H1 (cell line): ENCODE measurements at regions not wholly inside any gene's neighbourhood (a gene's known extent, or its start where the extent isn't known, plus 50 kb on each side); places are given as distances from the start of the nearest gene placed in this dataset.

ENCODE experiments used
- CTCF ChIA-PET: fragments of 300-600 bp; sonication (Branson Sonifier 250); formaldehyde crosslinking; loops from one replicate; lab custom pipeline; 2021; ENCODE audit not compliant: partially characterized antibody; lab: Charles Lee
- POLR2A ChIA-PET: fragments of 300-600 bp; sonication (Branson Sonifier 250); formaldehyde crosslinking; loops from one replicate; lab custom pipeline; 2021; ENCODE audit warnings: inconsistent platforms; ENCODE audit not compliant: partially characterized antibody; lab: Charles Lee
- DNase-seq, 2 experiments: peaks; one replicate each; pipeline versions ENCODE4 v3.0.0 to v3.0.0-alpha.2; 2010 to 2022; ENCODE audit warnings: low spot score in 2 of 2, low read depth in 1 of 2, mixed read lengths in 1 of 2
- FAIRE-seq: peaks from 2 replicates; lab custom pipeline; 2011; peaks lifted over from hg19 to GRCh38; lab: Jason Lieb, UNC
- H2AFZ ChIP-seq: 2 replicates; pipeline ENCODE4 v1.8.1; 2012; ENCODE audit warnings: low read length, inconsistent platforms
- H2AK5ac ChIP-seq: 2 replicates; pipeline ENCODE4 v1.6.1; 2013; ENCODE audit warnings: low read depth, low read length
- H2BK120ac ChIP-seq: replicated peaks from 2 replicates; pipeline ENCODE3; 2013; ENCODE audit warnings: low read depth, low read length, inconsistent platforms
- H2BK12ac ChIP-seq: 2 replicates; pipeline ENCODE4 v1.6.1; 2013; ENCODE audit warnings: low read depth, low read length
- H2BK15ac ChIP-seq: 2 replicates; pipeline ENCODE4 v1.6.1; 2013; ENCODE audit warnings: low read length
- H2BK20ac ChIP-seq: 2 replicates; pipeline ENCODE4 v1.6.1; 2013; ENCODE audit warnings: low read length
- H2BK5ac ChIP-seq: 2 replicates; pipeline ENCODE4 v1.6.1; 2013; ENCODE audit warnings: low read depth, low read length
- H3K14ac ChIP-seq: 2 replicates; pipeline ENCODE4 v1.6.1; 2013; ENCODE audit warnings: inconsistent platforms; ENCODE audit not compliant: insufficient read length
- H3K18ac ChIP-seq: 2 replicates; pipeline ENCODE4 v1.6.1; 2013; ENCODE audit warnings: low read length; ENCODE audit errors: extremely low read depth
- H3K23ac ChIP-seq: 2 replicates; pipeline ENCODE4 v1.6.1; 2013; ENCODE audit warnings: inconsistent platforms; ENCODE audit not compliant: insufficient read length
- H3K23me2 ChIP-seq: 2 replicates; pipeline ENCODE4 v1.6.1; 2013; ENCODE audit warnings: low read depth, low read length
- H3K27ac ChIP-seq: 2 replicates; pipeline ENCODE4 v1.6.1; 2011; ENCODE audit warnings: low read depth, low read length, inconsistent platforms
- H3K27me3 ChIP-seq, 4 experiments: replicated peaks in 1 of 4; 1 replicate in 1 of 4; 2 replicates in 3 of 4; pipeline versions ENCODE4 v1.6.1 to v1.8.1; 2011 to 2013; ENCODE audit warnings: low read length in 3 of 4, mild to moderate bottlenecking in 3 of 4, inconsistent platforms in 2 of 4, mixed read lengths in 2 of 4, moderate library complexity in 1 of 4; ENCODE audit not compliant: control insufficient read depth in 3 of 4, insufficient read depth in 3 of 4; ENCODE audit errors: extremely low read depth in 1 of 4
- H3K36me3 ChIP-seq, 4 experiments: 2 replicates each; pipeline versions ENCODE4 v1.6.1 to v1.8.1; 2011 to 2013; ENCODE audit warnings: mild to moderate bottlenecking in 4 of 4, low read length in 3 of 4, moderate library complexity in 2 of 4, control low read depth in 1 of 4, inconsistent platforms in 1 of 4; ENCODE audit not compliant: insufficient read depth in 4 of 4, control insufficient read depth in 2 of 4
- H3K4ac ChIP-seq: replicated peaks from 2 replicates; pipeline ENCODE3; 2013; ENCODE audit warnings: low read length, low read depth, mixed read lengths, inconsistent platforms; ENCODE audit not compliant: insufficient read length
- H3K4me1 ChIP-seq, 4 experiments: replicated peaks in 1 of 4; 1 replicate in 1 of 4; 2 replicates in 3 of 4; pipeline versions ENCODE4 v1.6.1 to v1.8.1; 2011 to 2013; ENCODE audit warnings: low read length in 3 of 4, inconsistent platforms in 2 of 4, mixed read lengths in 1 of 4; ENCODE audit not compliant: insufficient read depth in 4 of 4, control insufficient read depth in 3 of 4
- H3K4me2 ChIP-seq, 2 experiments: 2 replicates each; pipeline versions ENCODE4 v1.6.1 to v1.8.1; 2011 to 2013; ENCODE audit warnings: low read depth in 2 of 2, low read length in 2 of 2, control low read depth in 1 of 2, inconsistent platforms in 1 of 2, mild to moderate bottlenecking in 1 of 2; ENCODE audit not compliant: insufficient read depth in 1 of 2
- H3K4me3 ChIP-seq, 4 experiments: fragments of 200-600, 300-600 bp in 1 of 4; sonication (generic), shearing (Covaris generic), sonication (Bioruptor Twin) in 1 of 4; 2 replicates each; pipeline versions ENCODE4 v1.5.1 to v1.8.1; 2011 to 2016; ENCODE audit warnings: low read length in 4 of 4, low read depth in 3 of 4, control low read depth in 2 of 4, inconsistent platforms in 2 of 4, mild to moderate bottlenecking in 2 of 4, mixed read lengths in 1 of 4, moderate library complexity in 1 of 4; ENCODE audit not compliant: insufficient read depth in 2 of 4; ENCODE audit errors: extremely low read depth in 1 of 4
- H3K56ac ChIP-seq: replicated peaks from 2 replicates; pipeline ENCODE3; 2013; ENCODE audit warnings: low read depth, mild to moderate bottlenecking, mixed read lengths, low read length, inconsistent platforms; ENCODE audit not compliant: insufficient read length
- H3K79me1 ChIP-seq: 2 replicates; pipeline ENCODE4 v1.6.1; 2013; ENCODE audit warnings: low read depth, low read length, control low read depth
- H3K79me2 ChIP-seq, 2 experiments: 2 replicates each; pipeline versions ENCODE4 v1.6.1 to v1.8.1; 2012 to 2013; ENCODE audit warnings: low read length in 2 of 2, mild to moderate bottlenecking in 2 of 2, inconsistent platforms in 1 of 2; ENCODE audit not compliant: insufficient read depth in 2 of 2, control insufficient read depth in 1 of 2
- H3K9ac ChIP-seq, 4 experiments: replicated peaks in 1 of 4; 1 replicate in 1 of 4; 2 replicates in 3 of 4; pipeline versions ENCODE4 v1.6.1 to v1.8.1; 2011 to 2013; ENCODE audit warnings: low read depth in 3 of 4, low read length in 3 of 4, control low read depth in 2 of 4, mild to moderate bottlenecking in 2 of 4, moderate library complexity in 2 of 4, inconsistent platforms in 1 of 4; ENCODE audit errors: extremely low read depth in 1 of 4
- H3K9me3 ChIP-seq, 2 experiments: 2 replicates each; pipeline versions ENCODE4 v1.6.1 to v1.8.1; 2012 to 2013; ENCODE audit warnings: mild to moderate bottlenecking in 2 of 2, moderate library complexity in 2 of 2, control low read depth in 1 of 2, inconsistent platforms in 1 of 2, low read depth in 1 of 2, low read length in 1 of 2, mixed read lengths in 1 of 2; ENCODE audit not compliant: insufficient read depth in 2 of 2
- H4K20me1 ChIP-seq, 2 experiments: replicated peaks in 1 of 2; 2 replicates each; pipeline versions ENCODE3 to v1.8.1; 2011 to 2013; ENCODE audit warnings: inconsistent platforms in 2 of 2, low read length in 2 of 2, mild to moderate bottlenecking in 1 of 2; ENCODE audit not compliant: insufficient read depth in 2 of 2, control insufficient read depth in 1 of 2
- H4K5ac ChIP-seq: 2 replicates; pipeline ENCODE4 v1.6.1; 2013; ENCODE audit warnings: low read length, low read depth, mixed read lengths, inconsistent platforms; ENCODE audit not compliant: insufficient read length
- H4K8ac ChIP-seq: 2 replicates; pipeline ENCODE4 v1.8.0; 2013; ENCODE audit warnings: mild to moderate bottlenecking, moderate library complexity, low read length, inconsistent platforms; ENCODE audit not compliant: insufficient read depth; ENCODE audit errors: extremely low read depth
- H4K91ac ChIP-seq: replicated peaks from 2 replicates; pipeline ENCODE3; 2013; ENCODE audit warnings: low read length, mixed read lengths, inconsistent platforms; ENCODE audit not compliant: insufficient read length
- SAP30 ChIP-seq: fragments of 300-600 bp; sonication (generic); IDR thresholded peaks from 2 replicates; pipeline ENCODE4 v1.7.1; 2012; ENCODE audit warnings: low read length, moderate library complexity, mild to moderate bottlenecking, inconsistent platforms; ENCODE audit not compliant: insufficient read depth, insufficient replicate concordance
- TAF7 ChIP-seq: optimal IDR thresholded peaks from 2 replicates; pipeline ENCODE3; 2011; ENCODE audit warnings: low read depth, mild to moderate bottlenecking, inconsistent platforms, low read length, moderate library complexity, borderline replicate concordance
- WGBS, 2 experiments: shearing (Covaris generic) in 1 of 2; methylation state at CpG; one replicate each; pipeline versions ENCODE4 v1.1.6 to v1.1.7; 2013 to 2015; ENCODE audit warnings: low lambda C conversion rate in 2 of 2, mixed read lengths in 2 of 2, inconsistent platforms in 1 of 2, low coverage in 1 of 2, missing lambda C conversion rate in 1 of 2; ENCODE audit not compliant: insufficient replicate concordance in 2 of 2, insufficient coverage in 1 of 2, insufficient read length in 1 of 2; ENCODE audit errors: extremely low coverage in 1 of 2, missing lambda C conversion rate in 1 of 2; 5-methylcytosine and 5-hydroxymethylcytosine counted together

GRCh38 chr6:74504941-74505340, 700.9 kb downstream of the COL12A1 start:
- Histone ChIP-seq H3K27me3 (no peaks in the 10 kb centered on the region), H3K14ac (no peak overlapping the region), H3K79me2 (no peaks in the 10 kb centered on the region), H2AK5ac (no peak overlapping the region), H3K23ac (no peak overlapping the region), H3K56ac (no peak overlapping the region), H4K5ac (no peak overlapping the region), H3K18ac (no peak overlapping the region), H3K23me2 (no peaks in the 10 kb centered on the region), H3K4me2 (no peak overlapping the region), H3K4ac (no peak overlapping the region), H4K91ac (no peak overlapping the region), H3K4me1 (no peaks in the 10 kb centered on the region), H3K9ac (no peak overlapping the region), H2AFZ (no peak overlapping the region), H3K36me3 (no peaks in the 10 kb centered on the region), H2BK15ac (no peak overlapping the region), H4K20me1 (no peaks in the 10 kb centered on the region), H2BK120ac (no peak overlapping the region), H3K9me3 (peaks cover 5 to 6% of the 10 kb centered on the region in 2 experiments; a peak in 1 of 4 replicates), H3K4me3 (no peak overlapping the region), H2BK20ac (no peak overlapping the region), H3K79me1 (no peaks in the 10 kb centered on the region), H2BK5ac (no peak overlapping the region), H4K8ac (no peak overlapping the region), H2BK12ac (no peak overlapping the region), H3K27ac (no peak overlapping the region)
- 94% methylated on average over 3 of the region's 3 CpGs; no CpG with 5 or more reads in 1 of the 2 experiments for WGBS, 2 experiments
- CTCF ChIA-PET = interaction anchor here (1.6 kb wide), 1 partner anchor 648 kb away, joined by 3 read pairs; no protein-coding TSS in a partner anchor
- POLR2A ChIA-PET = no interaction called here
- no peak for DNase-seq
- FAIRE-seq = no peak
- TF ChIP-seq TAF7 = no peak
- no peak for TF ChIP-seq SAP30
